Gastrocnemius medialis (tissue), 4 donors: ENCODE measurements at regions not wholly inside any gene's neighbourhood (a gene's known extent, or its start where the extent isn't known, plus 50 kb on each side); places are given as distances from the start of the nearest gene placed in this dataset.
A peak's percentile ranks its signal among the peaks of the same experiment; 100 is the strongest.

Experiments
- ATAC-seq, 2 donors: fragments of 150-250 bp; one replicate each; pipeline ENCODE4 v1.9.1; 2016
- DNase-seq, 2 donors: peaks; one replicate each; pipeline ENCODE4 v3.0.0-alpha.2; 2019
- H3K27ac ChIP-seq, 4 donors: fragments of 200-600 bp; sonication (generic); 1 replicate in 1 of 4; 2 replicates in 3 of 4; pipeline ENCODE4 v1.5.1; 2016 to 2018; ENCODE audit warnings: mild to moderate bottlenecking in 2 of 4, moderate library complexity in 1 of 4
- H3K27me3 ChIP-seq, 3 donors: fragments of 200-600 bp; sonication (generic) in 2 of 3; 1 replicate in 1 of 3; 2 replicates in 2 of 3; pipeline versions ENCODE4 v1.5.1 to v1.6.0; 2016 to 2019; ENCODE audit warnings: mild to moderate bottlenecking in 1 of 3, moderate library complexity in 1 of 3
- H3K36me3 ChIP-seq, 2 donors: fragments of 200-600 bp; sonication (generic) in 1 of 2; one replicate each; pipeline ENCODE4 v1.5.1; 2017 to 2018
- H3K4me1 ChIP-seq, 2 donors: fragments of 200-600 bp; sonication (generic) in 1 of 2; one replicate each; pipeline ENCODE4 v1.5.1; 2016 to 2017; ENCODE audit warnings: mild to moderate bottlenecking in 2 of 2
- H3K4me3 ChIP-seq, 4 donors: fragments of 200-600 bp; sonication (generic) in 3 of 4; 1 replicate in 1 of 4; 2 replicates in 3 of 4; pipeline ENCODE4 v1.5.1; 2016 to 2019; ENCODE audit warnings: mild to moderate bottlenecking in 2 of 4
- H3K9me3 ChIP-seq, 3 donors: fragments of 200-600 bp; sonication (generic) in 2 of 3; 1 replicate in 1 of 3; 2 replicates in 2 of 3; pipeline ENCODE4 v1.5.1; 2016 to 2019
- CTCF ChIP-seq, 5 experiments: fragments of 450-650 bp in 3 of 5; fragments of 200-600 bp in 2 of 5; sonication (generic) in 2 of 5; IDR thresholded peaks in 4 of 5; conservative IDR thresholded peaks in 1 of 5; 1 replicate in 4 of 5; 2 replicates in 1 of 5; pipeline ENCODE4 v1.5.1; 2016 to 2019; ENCODE audit warnings: antibody characterized with exemption in 5 of 5, mild to moderate bottlenecking in 3 of 5, moderate library complexity in 3 of 5
- POLR2A ChIP-seq, 2 donors: fragments of 450-650 bp; IDR thresholded peaks; one replicate each; pipeline ENCODE4 v1.6.1; 2017; ENCODE audit warnings: antibody characterized with exemption in 2 of 2, mild to moderate bottlenecking in 2 of 2, moderate library complexity in 2 of 2
- in situ Hi-C, 4 donors: fragments of 200-750 bp; cut with MboI; loops; one replicate each; pipeline versions ENCODE4 v1.15.0 to v1.8.0; 2017; ENCODE audit warnings: low sequenced_read_pairs in 4 of 4
- intact Hi-C: fragments of 100-400 bp; cut with DNase I; formaldehyde crosslinking; loops from one replicate; pipeline ENCODE4 v1.15.1; 2023; ENCODE audit warnings: low total_unique reads

GRCh38 chr9:106580546-106580945 lies 282.4 kb upstream of the ZNF462 start:
- no peak for ATAC-seq
- TF ChIP-seq CTCF (IDR thresholded peaks at IDR 0.05 in 4 of 5, conservative IDR thresholded peaks at IDR 0.05 in 1 of 5) (no peak), POLR2A (IDR thresholded peaks at IDR 0.05) (no peak)
- no peak for DNase-seq
- peaks cover 0 to 6% of the 10 kb centered on the region in 2 donors for H3K4me1 ChIP-seq
- no peak overlapping the region for H3K27ac ChIP-seq
- H3K9me3 ChIP-seq: no peaks in the 10 kb centered on the region
- H3K4me3 ChIP-seq: no peak overlapping the region
- H3K27me3 ChIP-seq: no peaks in the 10 kb centered on the region
- no peaks in the 10 kb centered on the region for H3K36me3 ChIP-seq
- in situ Hi-C loops (no loop called here), intact Hi-C loops (no loop called here)

- Histone ChIP-seq H3K9me3 (no peaks in the 10 kb centered on the region), H3K4me1 (peaks cover 0 to 6% of the 10 kb centered on the region in 2 donors), H3K4me3 (no peak overlapping the region), H3K27me3 (no peaks in the 10 kb centered on the region), H3K27ac (no peak overlapping the region), H3K36me3 (no peaks in the 10 kb centered on the region)
- DNase-seq (no peak), ATAC-seq (no peak)
- in situ Hi-C loops (no loop called here), intact Hi-C loops (no loop called here)
- TF ChIP-seq CTCF (IDR thresholded peaks at IDR 0.05 in 4 of 5, conservative IDR thresholded peaks at IDR 0.05 in 1 of 5) (no peak), POLR2A (IDR thresholded peaks at IDR 0.05) (no peak)
These were observed 281.0 kb upstream of the ZNF462 start for GRCh38 chr9:106581973-106582372.

- no peak overlapping the region for H3K4me3 ChIP-seq
- H3K36me3 ChIP-seq: no peaks in the 10 kb centered on the region
- intact Hi-C loops: no loop called here
- no peak overlapping the region for H3K27ac ChIP-seq
- ATAC-seq: peak in 1 of 2 donors; percentile 41
- TF ChIP-seq CTCF (IDR thresholded peaks at IDR 0.05 in 4 of 5, conservative IDR thresholded peaks at IDR 0.05 in 1 of 5): no peak
- no peak for TF ChIP-seq POLR2A (IDR thresholded peaks at IDR 0.05)
- H3K27me3 ChIP-seq: no peaks in the 10 kb centered on the region
- H3K9me3 ChIP-seq: no peaks in the 10 kb centered on the region
- H3K4me1 ChIP-seq: peaks cover 2 to 6% of the 10 kb centered on the region in 2 donors
- DNase-seq: no peak
- in situ Hi-C loops: no loop called here
These were observed 279.2 kb upstream of the ZNF462 start for GRCh38 chr9:106583751-106584150.

GRCh38 chr9:106587042-106587441 lies 275.9 kb upstream of the ZNF462 start:
- DNase-seq (no peak), ATAC-seq (no peak)
- in situ Hi-C loops (no loop called here), intact Hi-C loops (no loop called here)
- TF ChIP-seq CTCF (IDR thresholded peaks at IDR 0.05 in 4 of 5, conservative IDR thresholded peaks at IDR 0.05 in 1 of 5) (no peak), POLR2A (IDR thresholded peaks at IDR 0.05) (no peak)
- Histone ChIP-seq H3K4me1 (peaks cover 5 to 6% of the 10 kb centered on the region in 2 donors), H3K36me3 (no peaks in the 10 kb centered on the region), H3K27ac (no peak overlapping the region), H3K27me3 (no peaks in the 10 kb centered on the region), H3K9me3 (no peaks in the 10 kb centered on the region), H3K4me3 (no peak overlapping the region)

GRCh38 chr9:106588626-106589025 lies 274.3 kb upstream of the ZNF462 start:
- Histone ChIP-seq H3K27ac (no peak overlapping the region), H3K4me3 (no peak overlapping the region), H3K4me1 (peaks cover 3 to 5% of the 10 kb centered on the region in 2 donors), H3K27me3 (no peaks in the 10 kb centered on the region), H3K9me3 (no peaks in the 10 kb centered on the region), H3K36me3 (no peaks in the 10 kb centered on the region)
- intact Hi-C loops (no loop called here), in situ Hi-C loops (no loop called here)
- DNase-seq (no peak), ATAC-seq (peak; percentile 44 to 71)
- no peak for TF ChIP-seq POLR2A (IDR thresholded peaks at IDR 0.05)
- no peak for TF ChIP-seq CTCF (IDR thresholded peaks at IDR 0.05 in 4 of 5, conservative IDR thresholded peaks at IDR 0.05 in 1 of 5)
